ENCODE measurements at regions not wholly inside any gene's neighbourhood (a gene's known extent, or its start where the extent isn't known, plus 50 kb on each side); places are given as distances from the start of the nearest gene placed in this dataset.
A peak's percentile ranks its signal among the peaks of the same experiment; 100 is the strongest.
"Not testable (repeated sequence)": the region's sequence is repeated elsewhere in the genome, so short reads cannot be mapped to it uniquely, and the experiment has no call there.

DNA sequence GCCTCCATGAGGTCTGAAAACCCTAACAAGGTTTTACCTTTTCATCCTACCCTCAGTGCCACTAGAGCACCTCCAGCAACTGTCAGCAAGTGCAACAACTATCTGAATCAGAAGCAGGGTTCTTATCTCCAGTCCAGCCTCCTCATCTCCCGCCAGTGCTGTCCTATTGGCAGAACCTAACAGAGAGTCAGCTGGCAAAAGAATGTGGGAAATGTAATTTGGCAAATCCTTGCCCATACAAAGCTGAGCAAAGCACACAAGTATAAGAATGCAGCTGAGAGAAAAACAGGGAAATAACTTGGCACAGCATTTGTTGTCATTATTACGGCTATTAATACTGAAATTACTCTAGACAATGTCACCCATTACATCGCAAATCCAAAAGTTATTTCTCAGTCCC is 124.2 kb downstream of the ATP6V1G3 start:
- no peaks in the 10 kb centered on the region for H3K36me3 Mint-ChIP-seq (ENCODE audit: low read depth)
- WGBS, 2 experiments (ENCODE audit: insufficient coverage in 1 of 2, insufficient read length in 1 of 2): 94 to 95% methylated on average over 3 of the region's 3 CpGs
- no peak for TF ChIP-seq CTCF (conservative IDR thresholded peaks at IDR 0.05)
- Histone ChIP-seq H3K9ac (ENCODE audit: extremely low read depth, low read length, poor library complexity, severe bottlenecking) (no peak overlapping the region), H3K4me3 (ENCODE audit: low read length) (no peak overlapping the region), H3K27ac (ENCODE audit: low read depth, low read length) (no peak overlapping the region), H3K9me3 (ENCODE audit: control insufficient read depth, low read length) (no peaks in the 10 kb centered on the region), H3K27me3 (ENCODE audit: control insufficient read depth, insufficient read depth, low read length, poor library complexity, severe bottlenecking) (no peaks in the 10 kb centered on the region), H3K36me3 (ENCODE audit: control insufficient read depth, insufficient read depth, low read length) (no peaks in the 10 kb centered on the region), H3K4me1 (ENCODE audit: control insufficient read depth, insufficient read depth, low read length) (no peaks in the 10 kb centered on the region)
- no peak overlapping the region for H3K4me3 Mint-ChIP-seq
- no peaks in the 10 kb centered on the region for H3K27me3 Mint-ChIP-seq (ENCODE audit: insufficient read depth)
- H3K9me3 Mint-ChIP-seq: no peaks in the 10 kb centered on the region
- peak; percentile 42 for DNase-seq
- no peak overlapping the region for H3K27ac Mint-ChIP-seq
- H3K4me1 Mint-ChIP-seq: no peaks in the 10 kb centered on the region

DNA sequence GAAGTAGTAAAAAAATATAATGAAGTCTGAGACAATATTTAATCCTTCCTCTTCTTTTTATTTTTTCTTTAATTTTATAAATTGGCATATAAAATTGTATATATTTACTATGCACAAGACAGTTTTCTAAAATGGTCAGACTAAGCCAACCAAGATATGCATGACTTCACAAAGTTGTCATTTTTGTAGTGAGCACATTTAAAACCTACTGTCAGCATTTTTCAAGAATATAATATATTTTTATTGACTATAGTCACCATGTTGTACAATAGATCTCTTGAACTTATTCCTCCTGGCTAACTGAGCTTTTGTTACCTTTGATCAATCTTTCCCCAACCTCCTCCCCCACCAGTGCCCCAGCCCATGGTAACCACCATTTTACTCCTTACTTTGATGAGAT is 129.2 kb downstream of the ATP6V1G3 start:
- Histone ChIP-seq H3K27me3 (ENCODE audit: control insufficient read depth, insufficient read depth, low read length, poor library complexity, severe bottlenecking) (no peaks in the 10 kb centered on the region), H3K4me1 (ENCODE audit: control insufficient read depth, insufficient read depth, low read length) (no peaks in the 10 kb centered on the region), H3K9me3 (ENCODE audit: control insufficient read depth, low read length) (no peaks in the 10 kb centered on the region), H3K27ac (ENCODE audit: low read depth, low read length) (no peak overlapping the region), H3K36me3 (ENCODE audit: control insufficient read depth, insufficient read depth, low read length) (no peaks in the 10 kb centered on the region), H3K4me3 (ENCODE audit: low read length) (no peak overlapping the region), H3K9ac (ENCODE audit: extremely low read depth, low read length, poor library complexity, severe bottlenecking) (no peak overlapping the region)
- no peak overlapping the region for H3K4me3 Mint-ChIP-seq
- peaks cover 6% of the 10 kb centered on the region for H3K4me1 Mint-ChIP-seq
- DNase-seq: no peak
- H3K36me3 Mint-ChIP-seq (ENCODE audit: low read depth): no peaks in the 10 kb centered on the region
- no peak for TF ChIP-seq CTCF (conservative IDR thresholded peaks at IDR 0.05)
- H3K27ac Mint-ChIP-seq: no peak overlapping the region
- H3K9me3 Mint-ChIP-seq: no peaks in the 10 kb centered on the region
- H3K27me3 Mint-ChIP-seq (ENCODE audit: insufficient read depth): no peaks in the 10 kb centered on the region

GRCh38 chr1:198408716-198409115 is 131.8 kb downstream of the ATP6V1G3 start:
- H3K4me1 Mint-ChIP-seq: peaks cover 6% of the 10 kb centered on the region
- WGBS, 2 experiments (ENCODE audit: insufficient coverage in 1 of 2, insufficient read length in 1 of 2): 100% methylated on average over 2 of the region's 2 CpGs; no CpG with 5 or more reads in 1 of the 2 experiments

GRCh38 chr1:198404632-198405031 is 135.8 kb downstream of the ATP6V1G3 start:
- H3K9ac ChIP-seq (ENCODE audit: extremely low read depth, low read length, poor library complexity, severe bottlenecking); H3K27me3 Mint-ChIP-seq (ENCODE audit: insufficient read depth); DNase-seq; H3K4me1 ChIP-seq (ENCODE audit: control insufficient read depth, insufficient read depth, low read length); H3K27ac ChIP-seq (ENCODE audit: low read depth, low read length); H3K36me3 Mint-ChIP-seq (ENCODE audit: low read depth); H3K4me1 Mint-ChIP-seq; H3K27ac Mint-ChIP-seq; H3K9me3 Mint-ChIP-seq; H3K36me3 ChIP-seq (ENCODE audit: control insufficient read depth, insufficient read depth, low read length); H3K9me3 ChIP-seq (ENCODE audit: control insufficient read depth, low read length); H3K4me3 Mint-ChIP-seq; H3K4me3 ChIP-seq (ENCODE audit: low read length); H3K27me3 ChIP-seq (ENCODE audit: control insufficient read depth, insufficient read depth, low read length, poor library complexity, severe bottlenecking): not testable (repeated sequence)
- 95 to 100% methylated on average over 5 to 8 of the region's 8 CpGs for WGBS, 2 experiments (ENCODE audit: insufficient coverage in 1 of 2, insufficient read length in 1 of 2)

More at GRCh38 chr1:198408716-198409115, 131.8 kb downstream of the ATP6V1G3 start:
- no peak overlapping the region for H3K4me3 ChIP-seq (ENCODE audit: low read length)
- H3K9me3 Mint-ChIP-seq: peaks cover 5% of the 10 kb centered on the region
- no peak for DNase-seq
- no peak for TF ChIP-seq CTCF (conservative IDR thresholded peaks at IDR 0.05)
- no peaks in the 10 kb centered on the region for H3K27me3 ChIP-seq (ENCODE audit: control insufficient read depth, insufficient read depth, low read length, poor library complexity, severe bottlenecking)
- no peak overlapping the region for H3K27ac ChIP-seq (ENCODE audit: low read depth, low read length)
- H3K36me3 Mint-ChIP-seq (ENCODE audit: low read depth): no peaks in the 10 kb centered on the region
- no peak overlapping the region for H3K9ac ChIP-seq (ENCODE audit: extremely low read depth, low read length, poor library complexity, severe bottlenecking)
- H3K27me3 Mint-ChIP-seq (ENCODE audit: insufficient read depth): no peaks in the 10 kb centered on the region
- no peaks in the 10 kb centered on the region for H3K36me3 ChIP-seq (ENCODE audit: control insufficient read depth, insufficient read depth, low read length)
- no peak overlapping the region for H3K4me3 Mint-ChIP-seq
- H3K27ac Mint-ChIP-seq: no peak overlapping the region
- H3K9me3 ChIP-seq (ENCODE audit: control insufficient read depth, low read length): no peaks in the 10 kb centered on the region
- no peaks in the 10 kb centered on the region for H3K4me1 ChIP-seq (ENCODE audit: control insufficient read depth, insufficient read depth, low read length)
